NT2/D1 (cell line): ENCODE measurements at regions not wholly inside any gene's neighbourhood (a gene's known extent, or its start where the extent isn't known, plus 50 kb on each side); places are given as distances from the start of the nearest gene placed in this dataset.

Source experiments
- SUZ12 ChIP-seq: IDR thresholded peaks from 2 replicates; pipeline ENCODE4 v1.6.1; 2011; ENCODE audit not compliant: insufficient read length, insufficient read depth; ENCODE audit errors: extremely low read depth
- YY1 ChIP-seq: IDR thresholded peaks from 2 replicates; pipeline ENCODE4 v1.6.1; 2011; ENCODE audit not compliant: insufficient read length, insufficient read depth
- ZNF274 ChIP-seq: IDR thresholded peaks from 2 replicates; pipeline ENCODE4 v1.6.1; 2011; ENCODE audit warnings: mild to moderate bottlenecking, low read depth, low read length

DNA sequence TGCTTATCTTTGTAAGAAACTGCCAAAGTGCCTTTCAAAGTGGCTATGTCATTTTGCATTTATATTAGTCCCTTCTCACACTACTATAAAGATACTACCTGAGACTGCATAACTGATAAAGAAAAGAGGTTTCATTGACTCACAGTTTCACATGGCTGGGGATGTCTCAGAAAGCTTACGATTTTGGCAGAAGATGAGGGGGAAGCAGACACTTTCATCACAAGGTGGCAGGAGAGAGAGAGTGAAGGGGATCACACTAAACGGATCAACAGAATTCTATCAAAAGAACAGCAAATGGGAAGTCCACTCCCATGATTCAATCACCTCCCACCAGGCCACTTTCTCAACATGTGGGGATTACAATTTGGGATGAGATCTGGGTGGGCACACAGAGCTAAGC lies 1352.0 kb upstream of the B3GALT2 start:
- no peak for TF ChIP-seq YY1
- TF ChIP-seq ZNF274 = no peak
- TF ChIP-seq SUZ12 = no peak
